MM.1S (cell line): ENCODE measurements at regions not wholly inside any gene's neighbourhood (a gene's known extent, or its start where the extent isn't known, plus 50 kb on each side); places are given as distances from the start of the nearest gene placed in this dataset.
"Not testable (repeated sequence)": the region's sequence is repeated elsewhere in the genome, so short reads cannot be mapped to it uniquely, and the experiment has no call there.

ENCODE experiments used
- DNase-seq: peaks from one replicate; pipeline ENCODE4 v3.0.0-alpha.2; 2015
- H2AFZ ChIP-seq: fragments of 300-600 bp; sonication (generic); 2 replicates; pipeline ENCODE4 v1.6.0; 2016; ENCODE audit warnings: antibody characterized with exemption, low read length
- H3F3A ChIP-seq: fragments of 300-600 bp; sonication (generic); 2 replicates; pipeline ENCODE4 v1.6.1; 2016; ENCODE audit warnings: mild to moderate bottlenecking, antibody characterized with exemption, low read length, moderate library complexity, mixed read lengths; ENCODE audit not compliant: insufficient read depth
- H3K27ac ChIP-seq: fragments of 300-600 bp; sonication (generic); 2 replicates; pipeline ENCODE4 v1.5.1; 2016; ENCODE audit warnings: mild to moderate bottlenecking, low read length
- H3K27me3 ChIP-seq: fragments of 300-600 bp; sonication (generic); replicated peaks from 2 replicates; pipeline ENCODE4 v1.6.0; 2016; ENCODE audit warnings: low read length; ENCODE audit not compliant: insufficient read depth
- H3K36me3 ChIP-seq: fragments of 300-600 bp; sonication (generic); replicated peaks from 2 replicates; pipeline ENCODE4 v1.6.1; 2016; ENCODE audit warnings: mild to moderate bottlenecking, low read length, mixed read lengths; ENCODE audit not compliant: insufficient read depth
- H3K4me1 ChIP-seq: fragments of 300-600 bp; sonication (generic); 2 replicates; pipeline ENCODE4 v1.6.1; 2016; ENCODE audit warnings: low read length, mixed read lengths
- H3K4me2 ChIP-seq: fragments of 300-600 bp; sonication (generic); 2 replicates; pipeline ENCODE4 v1.6.0; 2016; ENCODE audit warnings: low read depth, low read length
- H3K4me3 ChIP-seq: fragments of 300-600 bp; sonication (generic); 2 replicates; pipeline ENCODE4 v1.5.1; 2016; ENCODE audit warnings: low read length, mixed read lengths
- H3K79me2 ChIP-seq: fragments of 300-600 bp; sonication (generic); 2 replicates; pipeline ENCODE4 v1.6.1; 2016; ENCODE audit warnings: mixed run types, low read length, mixed read lengths
- H3K9ac ChIP-seq: fragments of 300-600 bp; sonication (generic); 2 replicates; pipeline ENCODE4 v1.6.1; 2016; ENCODE audit warnings: low read length, mixed read lengths
- H3K9me2 ChIP-seq: fragments of 300-600 bp; sonication (generic); replicated peaks from 2 replicates; pipeline ENCODE4 v1.6.1; 2016; ENCODE audit warnings: mild to moderate bottlenecking, low read length, mixed read lengths; ENCODE audit not compliant: insufficient read depth
- H3K9me3 ChIP-seq: fragments of 300-600 bp; sonication (generic); replicated peaks from 2 replicates; pipeline ENCODE4 v1.6.1; 2016; ENCODE audit warnings: mild to moderate bottlenecking, low read length, mixed read lengths; ENCODE audit not compliant: insufficient read depth
- H4K20me1 ChIP-seq: fragments of 300-600 bp; sonication (generic); 2 replicates; pipeline ENCODE4 v1.6.1; 2016; ENCODE audit warnings: mild to moderate bottlenecking, low read length, moderate library complexity, mixed read lengths; ENCODE audit not compliant: insufficient read depth
- EZH2 ChIP-seq: fragments of 300-600 bp; sonication (generic); optimal IDR thresholded peaks from 2 replicates; pipeline ENCODE3; 2017; ENCODE audit warnings: low read depth, mild to moderate bottlenecking, antibody characterized with exemption, low read length, mixed read lengths
- EZH2phosphoT487 ChIP-seq: fragments of 300-600 bp; sonication (generic); IDR thresholded peaks from 2 replicates; pipeline ENCODE4 v1.6.1; 2018; ENCODE audit warnings: antibody characterized with exemption, low read length
- TF ChIP-seq, protein P1 (sequence below): fragments of 300-600 bp; sonication (generic); IDR thresholded peaks from 2 replicates; pipeline ENCODE4 v1.5.1; 2016; ENCODE audit warnings: antibody characterized with exemption, low read length, mixed read lengths

DNA sequence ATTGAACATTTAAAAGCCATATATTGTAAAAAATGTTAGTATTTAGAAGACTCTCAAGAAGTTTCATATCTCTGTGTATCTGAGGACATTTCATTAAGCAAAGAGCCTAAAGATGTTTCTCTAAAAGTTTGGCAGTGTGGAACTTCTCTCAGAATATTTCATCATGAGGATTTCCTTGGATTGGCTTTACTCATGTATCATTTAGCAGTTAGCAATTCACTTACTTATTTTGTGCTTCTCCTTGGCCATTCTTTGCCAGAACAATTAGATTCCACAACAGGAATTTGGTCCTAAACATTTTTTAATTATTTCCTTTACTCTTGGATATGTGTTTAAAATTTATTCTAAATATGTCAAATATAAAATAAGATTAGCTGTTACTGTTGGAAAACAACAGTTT, 345.0 kb upstream of the LRRTM4 start:
- no peak for TF ChIP-seq EZH2phosphoT487
- no peak for TF ChIP-seq EZH2
- TF ChIP-seq, protein P1, sequence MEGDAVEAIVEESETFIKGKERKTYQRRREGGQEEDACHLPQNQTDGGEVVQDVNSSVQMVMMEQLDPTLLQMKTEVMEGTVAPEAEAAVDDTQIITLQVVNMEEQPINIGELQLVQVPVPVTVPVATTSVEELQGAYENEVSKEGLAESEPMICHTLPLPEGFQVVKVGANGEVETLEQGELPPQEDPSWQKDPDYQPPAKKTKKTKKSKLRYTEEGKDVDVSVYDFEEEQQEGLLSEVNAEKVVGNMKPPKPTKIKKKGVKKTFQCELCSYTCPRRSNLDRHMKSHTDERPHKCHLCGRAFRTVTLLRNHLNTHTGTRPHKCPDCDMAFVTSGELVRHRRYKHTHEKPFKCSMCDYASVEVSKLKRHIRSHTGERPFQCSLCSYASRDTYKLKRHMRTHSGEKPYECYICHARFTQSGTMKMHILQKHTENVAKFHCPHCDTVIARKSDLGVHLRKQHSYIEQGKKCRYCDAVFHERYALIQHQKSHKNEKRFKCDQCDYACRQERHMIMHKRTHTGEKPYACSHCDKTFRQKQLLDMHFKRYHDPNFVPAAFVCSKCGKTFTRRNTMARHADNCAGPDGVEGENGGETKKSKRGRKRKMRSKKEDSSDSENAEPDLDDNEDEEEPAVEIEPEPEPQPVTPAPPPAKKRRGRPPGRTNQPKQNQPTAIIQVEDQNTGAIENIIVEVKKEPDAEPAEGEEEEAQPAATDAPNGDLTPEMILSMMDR: no peak
- Histone ChIP-seq H3K36me3 (no peaks in the 10 kb centered on the region), H3K27me3 (no peaks in the 10 kb centered on the region), H3K27ac (no peak overlapping the region), H3K4me2 (no peak overlapping the region), H4K20me1 (no peaks in the 10 kb centered on the region), H3K9me2 (no peaks in the 10 kb centered on the region), H3K9ac (no peak overlapping the region), H3F3A (no peaks in the 10 kb centered on the region), H3K79me2 (no peaks in the 10 kb centered on the region), H3K4me1 (no peaks in the 10 kb centered on the region), H2AFZ (no peak overlapping the region), H3K4me3 (no peak overlapping the region), H3K9me3 (no peaks in the 10 kb centered on the region)
- DNase-seq: no peak

DNA sequence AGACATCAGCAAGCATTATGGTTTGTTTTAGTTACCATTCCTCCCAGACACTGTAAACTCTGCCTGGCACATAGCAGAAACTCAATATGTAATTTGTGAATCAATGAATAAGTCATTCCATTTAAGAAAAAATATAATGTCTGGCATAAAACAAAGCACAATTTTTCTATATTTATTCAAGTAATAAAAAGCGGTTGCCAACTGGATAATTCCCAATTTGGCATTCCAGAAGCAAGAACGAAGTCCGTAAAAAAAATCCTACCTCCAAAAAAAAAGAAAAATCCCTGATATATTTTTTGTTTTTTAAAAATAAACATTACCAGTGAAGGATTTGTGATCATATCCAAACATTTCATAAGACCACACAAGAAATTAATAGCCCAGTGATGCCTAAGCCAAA, 351.3 kb upstream of the LRRTM4 start:
- H3K27ac ChIP-seq: no peak overlapping the region
- H3K9me2 ChIP-seq: no peaks in the 10 kb centered on the region
- H3K79me2 ChIP-seq: no peaks in the 10 kb centered on the region
- no peak for DNase-seq
- no peaks in the 10 kb centered on the region for H3K9me3 ChIP-seq
- no peaks in the 10 kb centered on the region for H4K20me1 ChIP-seq
- TF ChIP-seq EZH2phosphoT487: no peak
- TF ChIP-seq EZH2: no peak
- TF ChIP-seq, protein P1: no peak
- no peaks in the 10 kb centered on the region for H3K27me3 ChIP-seq
- H2AFZ ChIP-seq: no peak overlapping the region
- H3K4me2 ChIP-seq: no peak overlapping the region
- no peaks in the 10 kb centered on the region for H3K36me3 ChIP-seq
- H3K4me1 ChIP-seq: no peaks in the 10 kb centered on the region
- no peak overlapping the region for H3K4me3 ChIP-seq
- H3K9ac ChIP-seq: no peak overlapping the region
- no peaks in the 10 kb centered on the region for H3F3A ChIP-seq

GRCh38 chr2:77900211-77900610, 378.0 kb upstream of the LRRTM4 start:
- H3K4me1 ChIP-seq, H3K36me3 ChIP-seq, H3K4me2 ChIP-seq, H3K9me3 ChIP-seq, H3F3A ChIP-seq, H2AFZ ChIP-seq, H4K20me1 ChIP-seq, H3K4me3 ChIP-seq, H3K9me2 ChIP-seq, H3K9ac ChIP-seq, H3K79me2 ChIP-seq, DNase-seq, H3K27ac ChIP-seq, H3K27me3 ChIP-seq: not testable (repeated sequence)

DNA sequence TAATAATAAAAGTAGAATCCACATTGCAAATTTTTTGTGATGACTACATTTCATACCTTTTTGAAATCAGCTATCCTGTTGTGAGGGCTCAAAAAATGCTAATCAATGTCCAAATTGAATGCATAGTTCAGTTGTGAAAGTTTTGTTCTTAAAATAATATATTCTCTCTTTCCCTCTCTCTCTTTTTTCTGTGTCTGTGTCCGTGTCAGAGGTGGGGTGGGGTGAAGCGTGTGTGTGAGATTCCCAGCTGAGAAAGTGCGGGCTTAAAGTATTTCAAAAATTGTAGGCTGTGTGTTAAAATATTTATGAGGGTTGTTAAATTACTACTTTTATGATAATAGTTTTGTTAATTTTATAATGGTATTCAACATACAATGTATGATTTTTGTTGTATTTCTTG, 388.0 kb upstream of the LRRTM4 start:
- no peak for DNase-seq
- H3K9me3 ChIP-seq: no peaks in the 10 kb centered on the region
- no peaks in the 10 kb centered on the region for H3K9me2 ChIP-seq
- H3K36me3 ChIP-seq: no peaks in the 10 kb centered on the region
- H3K27ac ChIP-seq: no peak overlapping the region
- no peak overlapping the region for H3K9ac ChIP-seq
- TF ChIP-seq, protein P1: no peak
- no peak for TF ChIP-seq EZH2phosphoT487
- TF ChIP-seq EZH2: no peak
- H3K4me3 ChIP-seq: no peak overlapping the region
- H2AFZ ChIP-seq: no peak overlapping the region
- H4K20me1 ChIP-seq: no peaks in the 10 kb centered on the region
- H3K79me2 ChIP-seq: no peaks in the 10 kb centered on the region
- no peak overlapping the region for H3K4me2 ChIP-seq
- H3F3A ChIP-seq: no peaks in the 10 kb centered on the region
- H3K27me3 ChIP-seq: no peaks in the 10 kb centered on the region
- no peaks in the 10 kb centered on the region for H3K4me1 ChIP-seq
